Natural killer cell (primary cell): ENCODE measurements at regions not wholly inside any gene's neighbourhood (a gene's known extent, or its start where the extent isn't known, plus 50 kb on each side); places are given as distances from the start of the nearest gene placed in this dataset.

Experiments used
- ATAC-seq, 3 donors: fragments of 150-1000 bp in 2 of 3; fragments of 200-7000 bp in 1 of 3; cut with Tn5 transposase; 1 replicate in 1 of 3; 2 replicates in 2 of 3; pipeline ENCODE4 v1.10.0; 2021; ENCODE audit warnings: mild to moderate bottlenecking in 2 of 3, moderate library complexity in 2 of 3
- DNase-seq, 2 donors: peaks; one replicate each; pipeline versions ENCODE4 v3.0.0 to v3.0.0-alpha.2; 2013 to 2021; ENCODE audit warnings: mixed read lengths in 1 of 2
- H3K27ac ChIP-seq: one replicate; pipeline ENCODE4 v1.5.1; 2013; ENCODE audit warnings: mild to moderate bottlenecking, low read length
- H3K27me3 ChIP-seq: one replicate; pipeline ENCODE4 v1.6.1; 2013; ENCODE audit warnings: low read length; ENCODE audit not compliant: control insufficient read depth, insufficient read depth
- H3K36me3 ChIP-seq: one replicate; pipeline ENCODE4 v1.6.1; 2013; ENCODE audit warnings: low read length; ENCODE audit not compliant: control insufficient read depth, insufficient read depth
- H3K4me1 ChIP-seq: one replicate; pipeline ENCODE4 v1.6.1; 2013; ENCODE audit warnings: low read length; ENCODE audit not compliant: control insufficient read depth, insufficient read depth
- H3K4me3 ChIP-seq: one replicate; pipeline ENCODE4 v1.5.1; 2013; ENCODE audit warnings: low read length
- H3K9me3 ChIP-seq: one replicate; pipeline ENCODE4 v1.6.1; 2013; ENCODE audit warnings: low read length; ENCODE audit not compliant: control insufficient read depth, insufficient read depth
- H3K27ac Mint-ChIP-seq, 2 donors: one replicate each; pipeline ENCODE4 v1.8.0; 2022; ENCODE audit warnings: mild to moderate bottlenecking in 2 of 2, mixed read lengths in 2 of 2, moderate library complexity in 1 of 2
- H3K27me3 Mint-ChIP-seq, 2 donors: one replicate each; pipeline ENCODE4 v1.8.0; 2022; ENCODE audit warnings: low read depth in 2 of 2, mixed read lengths in 2 of 2
- H3K36me3 Mint-ChIP-seq: one replicate; pipeline ENCODE4 v1.8.0; 2022; ENCODE audit warnings: mixed read lengths
- H3K4me1 Mint-ChIP-seq, 2 donors: one replicate each; pipeline ENCODE4 v1.8.0; 2022; ENCODE audit warnings: mixed read lengths in 2 of 2
- H3K4me3 Mint-ChIP-seq: one replicate; pipeline ENCODE4 v1.8.0; 2022; ENCODE audit warnings: mild to moderate bottlenecking, moderate library complexity, mixed read lengths
- H3K9me3 Mint-ChIP-seq, 2 donors: one replicate each; pipeline ENCODE4 v1.8.0; 2022; ENCODE audit warnings: mixed read lengths in 2 of 2
- WGBS: methylation state at CpG from one replicate; pipeline ENCODE4 v1.1.7; 2013; ENCODE audit warnings: missing lambda C conversion rate; ENCODE audit not compliant: insufficient coverage; 5-methylcytosine and 5-hydroxymethylcytosine counted together
- intact Hi-C: fragments of 100-400 bp; cut with micrococcal nuclease; formaldehyde crosslinking; loops from one replicate; pipeline ENCODE4 v1.14.2; 2022
- TF ChIP-seq, protein P1 (sequence below): fragments of 200-600 bp; IDR thresholded peaks from one replicate; pipeline ENCODE4 v1.8.0; 2022; ENCODE audit warnings: antibody characterized with exemption

DNA sequence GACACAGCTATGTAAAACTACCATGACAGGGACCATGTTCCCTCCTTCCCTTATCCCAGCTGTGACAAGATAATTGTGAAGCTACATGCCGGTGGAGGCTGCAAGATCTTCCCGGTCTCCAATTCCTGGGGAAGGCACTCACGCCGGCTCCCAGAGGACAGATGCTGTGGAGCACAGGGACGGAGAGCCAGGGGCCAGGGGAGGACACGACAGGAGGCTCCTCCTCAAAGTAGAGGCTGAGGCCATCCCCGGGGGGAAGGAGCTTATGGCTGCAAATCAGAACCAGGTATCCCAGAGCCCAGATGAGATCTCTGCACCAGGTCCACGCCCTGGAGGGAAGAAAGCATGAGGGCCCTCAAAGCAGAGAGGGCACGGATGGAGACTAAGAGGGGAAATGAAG, 286.2 kb downstream of the TCERG1L start:
- no peak overlapping the region for H3K4me3 Mint-ChIP-seq
- no peaks in the 10 kb centered on the region for H3K36me3 Mint-ChIP-seq
- H3K27me3 Mint-ChIP-seq, result no peaks in the 10 kb centered on the region
- no peaks in the 10 kb centered on the region for H3K9me3 Mint-ChIP-seq
- H3K27me3 ChIP-seq, result no peaks in the 10 kb centered on the region
- H3K27ac ChIP-seq, result no peak overlapping the region
- DNase-seq (no peak), ATAC-seq (no peak)
- intact Hi-C loops, result no loop called here
- H3K4me1 Mint-ChIP-seq, result no peaks in the 10 kb centered on the region
- no peaks in the 10 kb centered on the region for H3K36me3 ChIP-seq
- no peak overlapping the region for H3K4me3 ChIP-seq
- WGBS, result 82% methylated on average over 8 of the region's 9 CpGs
- TF ChIP-seq, protein P1, sequence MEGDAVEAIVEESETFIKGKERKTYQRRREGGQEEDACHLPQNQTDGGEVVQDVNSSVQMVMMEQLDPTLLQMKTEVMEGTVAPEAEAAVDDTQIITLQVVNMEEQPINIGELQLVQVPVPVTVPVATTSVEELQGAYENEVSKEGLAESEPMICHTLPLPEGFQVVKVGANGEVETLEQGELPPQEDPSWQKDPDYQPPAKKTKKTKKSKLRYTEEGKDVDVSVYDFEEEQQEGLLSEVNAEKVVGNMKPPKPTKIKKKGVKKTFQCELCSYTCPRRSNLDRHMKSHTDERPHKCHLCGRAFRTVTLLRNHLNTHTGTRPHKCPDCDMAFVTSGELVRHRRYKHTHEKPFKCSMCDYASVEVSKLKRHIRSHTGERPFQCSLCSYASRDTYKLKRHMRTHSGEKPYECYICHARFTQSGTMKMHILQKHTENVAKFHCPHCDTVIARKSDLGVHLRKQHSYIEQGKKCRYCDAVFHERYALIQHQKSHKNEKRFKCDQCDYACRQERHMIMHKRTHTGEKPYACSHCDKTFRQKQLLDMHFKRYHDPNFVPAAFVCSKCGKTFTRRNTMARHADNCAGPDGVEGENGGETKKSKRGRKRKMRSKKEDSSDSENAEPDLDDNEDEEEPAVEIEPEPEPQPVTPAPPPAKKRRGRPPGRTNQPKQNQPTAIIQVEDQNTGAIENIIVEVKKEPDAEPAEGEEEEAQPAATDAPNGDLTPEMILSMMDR, result no peak
- H3K27ac Mint-ChIP-seq, result no peak overlapping the region
- H3K9me3 ChIP-seq, result no peaks in the 10 kb centered on the region
- H3K4me1 ChIP-seq, result no peaks in the 10 kb centered on the region

GRCh38 chr10:131027256-131027655, 284.3 kb downstream of the TCERG1L start:
- intact Hi-C loops, result no loop called here
- Histone ChIP-seq H3K27ac (no peak overlapping the region), H3K27me3 (no peaks in the 10 kb centered on the region), H3K4me3 (no peak overlapping the region), H3K36me3 (no peaks in the 10 kb centered on the region), H3K9me3 (no peaks in the 10 kb centered on the region), H3K4me1 (no peaks in the 10 kb centered on the region)
- 72% methylated on average over 7 of the region's 7 CpGs for WGBS
- Mint-ChIP-seq H3K4me1 (no peaks in the 10 kb centered on the region), H3K9me3 (no peaks in the 10 kb centered on the region), H3K36me3 (no peaks in the 10 kb centered on the region), H3K27ac (no peak overlapping the region), H3K27me3 (no peaks in the 10 kb centered on the region), H3K4me3 (no peak overlapping the region)
- ATAC-seq (no peak), DNase-seq (no peak)
- TF ChIP-seq, protein P1, result no peak

DNA sequence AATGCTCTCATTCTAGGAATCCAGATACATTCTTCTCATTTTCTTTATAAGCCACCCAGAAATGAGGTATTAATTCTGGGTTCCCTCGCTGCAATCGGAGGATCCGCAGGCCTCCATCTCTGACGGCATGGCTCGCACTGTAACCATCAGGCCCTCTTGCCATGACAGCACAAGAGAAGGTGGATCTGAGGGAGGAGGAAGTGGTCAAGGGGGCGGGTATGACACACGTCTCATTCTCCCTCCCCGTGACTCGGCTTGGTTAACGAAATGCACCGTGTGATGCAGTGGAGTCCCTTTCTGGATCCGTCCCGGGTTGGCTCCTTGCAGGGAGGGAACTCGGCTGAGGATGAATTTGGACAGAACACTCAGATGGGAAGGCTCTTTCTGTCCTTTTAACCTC, 280.2 kb downstream of the TCERG1L start:
- no peaks in the 10 kb centered on the region for H3K9me3 ChIP-seq
- H3K36me3 Mint-ChIP-seq, result no peaks in the 10 kb centered on the region
- WGBS, result 74% methylated on average over 14 of the region's 14 CpGs
- no peaks in the 10 kb centered on the region for H3K27me3 ChIP-seq
- no peaks in the 10 kb centered on the region for H3K4me1 Mint-ChIP-seq
- H3K4me1 ChIP-seq, result no peaks in the 10 kb centered on the region
- H3K4me3 Mint-ChIP-seq, result no peak overlapping the region
- H3K27me3 Mint-ChIP-seq, result no peaks in the 10 kb centered on the region
- intact Hi-C loops, result no loop called here
- H3K36me3 ChIP-seq, result no peaks in the 10 kb centered on the region
- TF ChIP-seq, protein P1, result no peak
- H3K9me3 Mint-ChIP-seq, result no peaks in the 10 kb centered on the region
- H3K27ac ChIP-seq, result no peak overlapping the region
- ATAC-seq, result no peak
- no peak overlapping the region for H3K27ac Mint-ChIP-seq
- no peak overlapping the region for H3K4me3 ChIP-seq
- DNase-seq, result no peak

GRCh38 chr10:131032329-131033165, 279.0 kb downstream of the TCERG1L start:
- H3K27me3 ChIP-seq, result no peaks in the 10 kb centered on the region
- H3K27ac ChIP-seq, result no peak overlapping the region
- WGBS, result 94% methylated on average over 26 of the region's 26 CpGs
- intact Hi-C loops, result no loop called here
- no peaks in the 10 kb centered on the region for H3K36me3 ChIP-seq
- no peaks in the 10 kb centered on the region for H3K9me3 Mint-ChIP-seq
- ATAC-seq (no peak), DNase-seq (no peak)
- H3K36me3 Mint-ChIP-seq, result no peaks in the 10 kb centered on the region
- H3K9me3 ChIP-seq, result no peaks in the 10 kb centered on the region
- H3K4me3 Mint-ChIP-seq, result no peak overlapping the region
- H3K27me3 Mint-ChIP-seq, result no peaks in the 10 kb centered on the region
- TF ChIP-seq, protein P1, result no peak
- H3K4me1 ChIP-seq, result no peaks in the 10 kb centered on the region
- H3K4me3 ChIP-seq, result no peak overlapping the region
- no peaks in the 10 kb centered on the region for H3K4me1 Mint-ChIP-seq
- H3K27ac Mint-ChIP-seq, result no peak overlapping the region
